NCI-H2029 (cell line): ENCODE measurements at regions not wholly inside any gene's neighbourhood (a gene's known extent, or its start where the extent isn't known, plus 50 kb on each side); places are given as distances from the start of the nearest gene placed in this dataset.

ENCODE experiments used
- DNase-seq: peaks from one replicate; lab custom pipeline; 2025; lab: John Stamatoyannopoulos, UW

DNA sequence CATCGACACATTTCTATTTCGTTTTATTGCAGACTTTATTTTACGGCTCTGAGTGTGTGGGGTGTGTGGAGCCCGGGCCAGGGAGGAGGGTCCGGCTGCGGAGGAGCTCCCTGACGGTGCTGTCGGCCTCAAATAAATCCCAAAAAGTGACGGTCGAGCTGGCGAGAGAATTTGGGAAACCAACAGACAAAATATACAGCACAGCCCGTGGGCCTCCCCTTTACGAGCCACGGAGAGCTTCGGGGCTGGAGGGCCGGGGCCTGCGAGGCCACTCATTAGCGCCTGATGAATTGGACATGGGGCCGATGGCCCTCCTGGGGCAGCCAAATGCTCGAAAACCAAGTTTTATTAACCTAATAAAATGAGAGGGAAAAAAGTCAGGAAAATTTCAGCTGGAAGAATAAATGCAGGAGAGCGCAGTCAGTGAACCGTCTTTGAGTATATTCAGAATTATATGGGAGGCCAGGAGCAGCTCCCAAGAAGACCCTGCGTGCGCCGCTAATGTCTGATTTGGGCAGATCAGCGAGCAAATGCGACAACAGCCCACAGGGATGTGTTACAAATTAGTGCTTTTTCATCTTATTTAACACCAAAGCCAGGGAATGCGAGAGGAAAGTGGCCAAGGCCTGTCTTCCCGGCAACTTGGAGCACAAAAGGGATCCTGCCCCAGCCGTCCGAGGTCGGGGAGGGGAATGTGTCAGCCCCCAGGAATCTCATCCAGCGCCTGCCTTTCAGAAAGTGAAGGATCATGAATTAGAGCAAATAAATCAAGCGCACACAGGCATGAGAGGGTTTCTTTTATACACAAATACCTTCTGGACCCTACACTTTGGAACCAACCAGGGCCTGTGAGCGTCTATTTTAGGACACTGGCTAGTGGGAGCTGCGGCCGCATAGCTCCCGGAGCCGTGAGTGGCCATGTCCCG lies 249.1 kb downstream of the C16orf95 start:
- DNase-seq, result no peak

DNA sequence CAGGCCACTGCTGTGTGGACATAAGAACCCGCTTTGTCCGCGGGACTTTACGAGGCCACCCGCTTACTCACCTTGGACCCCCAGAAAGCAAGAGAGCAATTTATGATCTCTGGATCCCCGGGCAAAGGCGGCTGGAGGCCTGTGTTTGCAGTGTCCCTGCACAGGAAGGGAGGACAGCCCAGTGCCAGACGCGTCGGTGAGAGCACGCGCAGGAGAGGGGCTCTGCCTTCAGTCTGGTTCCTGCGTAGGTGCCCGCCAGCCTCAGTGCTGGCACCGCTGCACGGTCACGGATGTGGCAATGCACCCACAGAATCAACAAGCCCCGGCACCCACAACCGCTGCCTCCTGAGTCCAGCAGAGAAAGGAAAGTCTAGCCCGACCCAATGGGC lies 248.4 kb downstream of the C16orf95 start:
- DNase-seq, result no peak

DNA sequence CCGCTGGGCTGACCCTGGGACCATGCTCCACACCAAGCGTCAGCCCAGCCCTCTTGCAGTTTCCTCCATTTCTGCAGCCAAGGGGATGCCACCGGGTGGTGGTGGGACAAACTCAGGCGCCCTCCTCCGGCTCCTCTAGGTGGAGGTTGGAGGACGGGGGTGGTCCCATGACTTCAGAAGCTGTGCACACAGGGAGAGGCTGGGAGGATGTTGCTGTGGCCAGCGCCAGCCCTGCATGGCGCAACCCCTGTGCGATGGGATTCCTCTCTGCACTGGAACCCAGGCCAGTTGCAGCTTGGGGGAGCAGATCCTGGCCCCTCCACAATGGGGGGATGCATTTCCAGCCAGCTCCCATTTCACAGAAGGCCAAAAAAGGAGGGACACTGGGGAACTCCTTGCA lies 246.5 kb downstream of the C16orf95 start:
- DNase-seq, result no peak

GRCh38 chr16:87072101-87072500 lies 245.1 kb downstream of the C16orf95 start:
- DNase-seq, result no peak

- no peak for DNase-seq
Measured at GRCh38 chr16:87074641-87075318, 242.4 kb downstream of the C16orf95 start.

DNA sequence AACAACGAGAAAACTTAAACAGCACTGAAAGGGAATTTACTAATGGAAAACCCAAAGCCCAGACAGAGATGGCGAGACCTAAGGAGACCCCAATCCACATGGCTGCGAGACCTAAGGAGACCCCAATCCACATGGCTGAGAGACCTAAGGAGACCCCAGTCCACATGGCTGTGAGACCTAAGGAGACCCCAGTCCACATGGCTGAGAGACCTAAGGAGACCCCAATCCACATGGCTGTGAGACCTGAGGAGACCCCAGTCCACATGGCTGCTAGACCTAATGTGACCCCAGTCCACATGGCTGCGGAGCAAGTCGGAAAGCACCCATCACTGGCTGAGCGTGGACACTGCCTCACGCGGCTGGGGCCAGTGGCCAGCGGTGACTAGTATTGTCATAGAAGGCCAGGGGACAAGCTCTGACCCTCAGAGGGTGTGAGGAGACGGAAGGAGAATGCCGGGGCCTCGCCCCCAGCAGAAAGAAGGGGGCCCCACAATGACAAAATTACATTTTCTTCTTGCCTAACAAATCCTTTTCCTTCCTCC lies 241.8 kb downstream of the C16orf95 start:
- no peak for DNase-seq

GRCh38 chr16:87076331-87076949 lies 240.8 kb downstream of the C16orf95 start:
- no peak for DNase-seq

DNA sequence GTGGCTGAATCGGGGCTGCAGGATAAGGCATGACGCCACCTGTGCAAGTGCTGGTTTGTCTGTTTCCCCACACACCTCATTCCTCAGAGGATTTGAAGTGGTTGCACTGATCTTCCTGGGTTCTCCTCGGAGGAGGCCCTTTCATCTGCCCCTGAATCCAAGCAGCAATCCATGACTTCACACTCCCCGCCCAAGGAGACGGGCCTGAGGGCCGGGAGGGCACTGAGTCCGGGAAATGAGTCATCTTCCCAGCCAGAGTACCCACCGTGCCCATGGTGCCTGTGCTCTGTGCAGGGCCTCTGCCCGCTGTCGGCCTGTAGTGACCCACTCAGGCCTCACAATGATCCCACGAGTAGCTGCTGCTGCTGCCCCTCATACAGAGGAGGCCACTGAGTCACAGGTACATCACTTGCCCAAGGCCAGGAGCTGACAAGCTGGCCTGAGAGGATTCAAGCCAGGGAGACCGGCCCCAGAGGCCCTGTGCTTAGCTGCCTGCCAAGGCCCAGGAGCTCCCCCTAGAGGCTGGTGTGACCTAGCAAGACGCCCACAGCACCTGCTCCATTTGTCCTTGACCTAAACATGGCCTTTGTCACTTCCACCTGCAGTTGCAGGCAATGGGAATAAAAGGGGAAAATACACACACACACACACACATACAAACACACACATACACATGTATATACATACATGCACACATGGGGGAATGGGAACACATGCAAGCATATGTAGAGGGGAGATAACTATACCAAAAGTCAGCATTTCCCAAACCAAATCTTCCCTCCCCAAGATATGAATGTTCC lies 240.0 kb downstream of the C16orf95 start:
- DNase-seq, result no peak

DNA sequence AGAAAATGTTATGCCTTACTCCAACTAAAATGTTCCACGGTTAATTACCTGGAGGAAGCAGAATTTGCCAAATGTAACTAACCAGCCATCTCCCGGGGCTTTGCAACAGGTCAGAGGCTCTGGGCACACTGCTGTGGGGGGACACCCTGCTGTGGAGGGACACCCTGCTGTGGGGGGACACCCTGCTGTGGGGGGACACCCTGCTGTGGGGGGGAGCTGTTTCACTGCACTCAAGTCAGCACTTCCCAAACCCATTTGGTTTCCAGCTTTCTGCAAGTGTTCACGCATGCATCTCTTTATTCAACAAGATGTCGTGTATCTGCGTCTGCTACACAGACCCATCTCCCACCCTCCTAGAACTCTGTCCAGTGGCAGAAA lies 239.5 kb downstream of the C16orf95 start:
- DNase-seq, result no peak

DNA sequence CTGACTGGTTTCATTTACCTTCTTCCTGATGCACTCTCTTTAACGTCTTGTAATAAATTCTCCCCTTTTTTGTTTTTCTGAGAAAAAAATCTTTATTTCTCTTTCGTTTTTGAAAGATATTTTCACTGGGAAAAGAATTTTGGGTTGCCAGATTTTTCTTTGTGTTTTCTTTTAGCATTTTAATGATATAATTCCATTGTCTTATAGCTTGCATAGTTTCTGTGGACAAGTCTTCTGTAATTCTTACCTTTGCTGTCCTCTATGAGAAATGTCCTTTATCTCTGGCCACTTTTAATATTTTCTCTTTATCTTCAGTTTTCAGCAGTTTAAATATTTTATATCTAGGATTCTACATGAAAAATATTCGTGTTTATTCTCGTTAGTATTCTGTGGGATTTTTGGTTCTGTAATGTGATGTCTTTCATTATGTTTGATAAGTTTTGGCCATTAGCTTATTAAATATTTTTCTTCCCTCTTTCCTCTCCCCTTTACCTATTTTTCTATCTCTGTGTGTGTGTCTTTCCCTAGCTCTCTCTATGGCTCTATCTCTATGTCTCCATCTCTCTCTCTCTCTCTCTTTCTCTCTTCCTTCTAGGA lies 236.5 kb downstream of the C16orf95 start:
- no peak for DNase-seq

DNA sequence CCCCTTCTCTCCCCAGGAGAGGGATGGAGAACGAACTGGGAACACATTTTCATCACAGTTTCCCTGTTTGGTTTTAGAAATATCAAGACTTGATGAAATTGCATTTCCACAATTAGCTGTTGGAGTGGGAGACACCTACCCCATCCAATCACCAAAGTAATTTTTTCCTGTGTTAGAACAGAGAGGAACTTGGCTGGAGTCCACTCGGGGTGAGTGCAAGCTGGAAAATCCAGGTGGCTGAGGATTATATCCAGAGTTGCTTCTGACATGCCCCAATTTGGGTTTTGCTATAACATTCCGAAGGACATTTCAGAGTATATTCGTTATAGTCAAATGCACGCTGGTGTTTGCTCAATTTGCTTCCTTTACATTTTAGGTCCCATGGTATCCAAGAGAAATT lies 231.8 kb downstream of the C16orf95 start:
- no peak for DNase-seq

DNA sequence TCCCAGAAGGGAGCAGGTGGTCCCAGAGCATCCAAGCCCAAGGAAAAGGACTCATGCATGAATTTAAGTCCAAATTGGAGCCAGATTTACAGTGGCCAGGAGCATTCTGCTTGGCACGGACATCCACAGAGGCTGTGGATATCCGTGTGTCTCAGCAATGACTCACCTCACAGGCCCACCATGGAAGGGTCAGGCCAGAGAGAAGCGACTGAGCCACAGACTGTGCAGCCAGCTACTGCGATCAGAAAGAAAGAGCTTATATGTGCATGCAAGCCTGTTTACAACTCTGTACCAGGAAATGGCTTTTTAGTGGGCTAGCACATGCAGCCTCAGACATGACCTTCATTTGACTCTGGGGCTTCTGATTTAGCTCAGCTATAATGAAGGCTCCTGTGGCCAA lies 231.0 kb downstream of the C16orf95 start:
- DNase-seq, result no peak

- DNase-seq, result no peak
Measured at GRCh38 chr16:87086575-87086974, 230.6 kb downstream of the C16orf95 start.

- DNase-seq, result no peak
Measured at GRCh38 chr16:87092958-87093357, 224.2 kb downstream of the C16orf95 start.

- no peak for DNase-seq
Measured at GRCh38 chr16:87093804-87094555, 223.2 kb downstream of the C16orf95 start.

DNA sequence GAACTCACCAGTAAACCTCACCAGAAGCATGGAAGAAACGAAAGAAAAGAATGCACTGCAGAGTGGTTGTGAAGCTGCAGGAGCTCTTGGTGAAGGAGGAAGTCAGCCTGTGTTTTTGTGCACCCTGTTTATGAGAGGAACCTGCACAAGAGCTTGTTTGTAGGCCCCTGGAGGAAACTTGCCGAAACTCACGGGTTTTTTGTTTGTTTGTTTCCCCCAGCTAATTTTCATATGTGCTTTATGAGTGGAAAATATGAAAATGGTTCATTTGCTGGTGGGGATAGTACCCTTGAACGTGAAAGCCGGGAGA lies 222.7 kb downstream of the C16orf95 start:
- DNase-seq, result no peak

- no peak for DNase-seq
Measured at GRCh38 chr16:87095271-87095670, 221.9 kb downstream of the C16orf95 start.

- no peak for DNase-seq
Measured at GRCh38 chr16:87096746-87097333, 220.4 kb downstream of the C16orf95 start.

GRCh38 chr16:87098361-87098760 lies 218.8 kb downstream of the C16orf95 start:
- peak; percentile 17 for DNase-seq

GRCh38 chr16:87098976-87099720 lies 218.0 kb downstream of the C16orf95 start:
- DNase-seq, result no peak
